HL-60 (cell line): ENCODE measurements at regions not wholly inside any gene's neighbourhood (a gene's known extent, or its start where the extent isn't known, plus 50 kb on each side); places are given as distances from the start of the nearest gene placed in this dataset.
"Not testable (repeated sequence)": the region's sequence is repeated elsewhere in the genome, so short reads cannot be mapped to it uniquely, and the experiment has no call there.

Experiments
- DNase-seq, 2 experiments: peaks; one replicate each; pipeline ENCODE4 v3.0.0-alpha.2; 2010 to 2020; ENCODE audit warnings: low read depth in 1 of 2, low spot score in 1 of 2
- H3K27ac ChIP-seq: fragments of 250-450 bp; sonication (Bioruptor Pico); replicated peaks from 2 replicates; pipeline ENCODE4 v1.5.1; 2020; ENCODE audit warnings: mild to moderate bottlenecking, moderate library complexity
- H3K27me3 ChIP-seq: fragments of 250-450 bp; sonication (Bioruptor Pico); 2 replicates; pipeline ENCODE4 v1.5.1; 2021; ENCODE audit warnings: mild to moderate bottlenecking, moderate library complexity; ENCODE audit not compliant: insufficient read depth, poor library complexity, severe bottlenecking
- H3K4me3 ChIP-seq: replicated peaks from 2 replicates; pipeline ENCODE4 v1.5.1; 2011; ENCODE audit warnings: mild to moderate bottlenecking, control low read depth, low read length; ENCODE audit not compliant: insufficient read depth
- CTCF ChIP-seq: IDR thresholded peaks from one replicate; pipeline ENCODE4 v1.5.1; 2011; ENCODE audit warnings: low read length, control low read depth, inconsistent platforms; ENCODE audit not compliant: insufficient read depth
- GABPA ChIP-seq: IDR thresholded peaks from 2 replicates; pipeline ENCODE4 v1.6.1; 2012; ENCODE audit warnings: low read depth
- POLR2AphosphoS5 ChIP-seq: IDR thresholded peaks from 2 replicates; pipeline ENCODE4 v1.6.1; 2012; ENCODE audit warnings: low read depth
- REST ChIP-seq: IDR thresholded peaks from 2 replicates; pipeline ENCODE4 v1.6.1; 2012; ENCODE audit warnings: low read depth; ENCODE audit not compliant: insufficient replicate concordance
- SPI1 ChIP-seq: IDR thresholded peaks from 2 replicates; pipeline ENCODE4 v1.6.1; 2012; ENCODE audit warnings: low read depth, mild to moderate bottlenecking, borderline replicate concordance

GRCh38 chr6:58290177-58290576, 972.7 kb downstream of the PRIM2 start:
- DNase-seq: no peak
- Histone ChIP-seq H3K27me3 (no peaks in the 10 kb centered on the region), H3K4me3 (no peak overlapping the region), H3K27ac (no peak overlapping the region)
- TF ChIP-seq GABPA (no peak), CTCF (no peak), REST (no peak), SPI1 (no peak), POLR2AphosphoS5 (no peak)

- not testable (repeated sequence) for H3K4me3 ChIP-seq, DNase-seq, H3K27me3 ChIP-seq, H3K27ac ChIP-seq
Observed at GRCh38 chr6:58291319-58291718, 973.9 kb downstream of the PRIM2 start.

GRCh38 chr6:58307901-58308300, 990.5 kb downstream of the PRIM2 start:
- not testable (repeated sequence) for H3K27ac ChIP-seq, H3K27me3 ChIP-seq, H3K4me3 ChIP-seq, DNase-seq

GRCh38 chr6:58332108-58332507, 1014.7 kb downstream of the PRIM2 start:
- H3K4me3 ChIP-seq, DNase-seq, H3K27ac ChIP-seq, H3K27me3 ChIP-seq: not testable (repeated sequence)

GRCh38 chr6:58342287-58342686, 1024.9 kb downstream of the PRIM2 start:
- not testable (repeated sequence) for H3K27me3 ChIP-seq, H3K4me3 ChIP-seq, H3K27ac ChIP-seq, DNase-seq

GRCh38 chr6:58347534-58347933, 1030.1 kb downstream of the PRIM2 start:
- H3K27ac ChIP-seq, H3K27me3 ChIP-seq, H3K4me3 ChIP-seq, DNase-seq: not testable (repeated sequence)

GRCh38 chr6:58351619-58352018, 1034.2 kb downstream of the PRIM2 start:
- H3K4me3 ChIP-seq, H3K27me3 ChIP-seq, H3K27ac ChIP-seq, DNase-seq: not testable (repeated sequence)

- not testable (repeated sequence) for H3K27ac ChIP-seq, H3K4me3 ChIP-seq, H3K27me3 ChIP-seq
Observed at GRCh38 chr6:58358452-58358851, 1041.0 kb downstream of the PRIM2 start.

GRCh38 chr6:58365856-58366255, 1048.4 kb downstream of the PRIM2 start:
- H3K27me3 ChIP-seq, H3K4me3 ChIP-seq, H3K27ac ChIP-seq, DNase-seq: not testable (repeated sequence)

More at GRCh38 chr6:58358452-58358851, 1041.0 kb downstream of the PRIM2 start:
- not testable (repeated sequence) for DNase-seq

GRCh38 chr6:58406659-58407058, 1089.2 kb downstream of the PRIM2 start:
- H3K4me3 ChIP-seq, DNase-seq, H3K27ac ChIP-seq, H3K27me3 ChIP-seq: not testable (repeated sequence)
